Keratinocyte (primary cell): ENCODE measurements at regions not wholly inside any gene's neighbourhood (a gene's known extent, or its start where the extent isn't known, plus 50 kb on each side); places are given as distances from the start of the nearest gene placed in this dataset.

Experiments used
- CTCF ChIP-seq, 3 experiments: IDR thresholded peaks in 1 of 3; conservative IDR thresholded peaks in 1 of 3; optimal IDR thresholded peaks in 1 of 3; 2 replicates in 2 of 3; 3 replicates in 1 of 3; pipeline versions ENCODE3 to v1.5.1; 2011; ENCODE audit warnings: low read length in 3 of 3, mild to moderate bottlenecking in 3 of 3, moderate library complexity in 2 of 3, control low read depth in 1 of 3, inconsistent platforms in 1 of 3; ENCODE audit not compliant: insufficient read depth in 2 of 3; ENCODE audit errors: extremely low read depth in 1 of 3
- EZH2 ChIP-seq: IDR thresholded peaks from one replicate; pipeline ENCODE4 v1.6.1; 2012; ENCODE audit warnings: inconsistent platforms, mild to moderate bottlenecking, low read length, moderate library complexity

- TF ChIP-seq CTCF (optimal IDR thresholded peaks at IDR 0.05 in 1 of 3, IDR thresholded peaks at IDR 0.05 in 1 of 3, conservative IDR thresholded peaks at IDR 0.05 in 1 of 3; ENCODE audit: extremely low read depth in 1 of 3, insufficient read depth in 2 of 3, low read length in 3 of 3), result no peak
- TF ChIP-seq EZH2, result no peak
Measured at GRCh38 chr22:48556751-48557150, 1270.9 kb downstream of the BRD1 start.
